ENCODE measurements at regions not wholly inside any gene's neighbourhood (a gene's known extent, or its start where the extent isn't known, plus 50 kb on each side); places are given as distances from the start of the nearest gene placed in this dataset.
"Not testable (repeated sequence)": the region's sequence is repeated elsewhere in the genome, so short reads cannot be mapped to it uniquely, and the experiment has no call there.

GRCh38 chr12:68537571-68537970 is 73.1 kb upstream of the RAP1B start:
- ChIA-PET CTCF (no interaction called here), POLR2A (ENCODE audit: low non-redundant PET) (no interaction called here)
- no peak for DNase-seq (ENCODE audit: low spot score)
- no peak for TF ChIP-seq CTCF (conservative IDR thresholded peaks at IDR 0.05; ENCODE audit: low read depth)
- H3K27ac ChIP-seq, result no peak overlapping the region

- CTCF ChIA-PET, result no interaction called here
- POLR2A ChIA-PET (ENCODE audit: low non-redundant PET), result no interaction called here
- H3K27ac ChIP-seq, result no peak overlapping the region
- no peak for DNase-seq (ENCODE audit: low spot score)
- TF ChIP-seq CTCF (conservative IDR thresholded peaks at IDR 0.05; ENCODE audit: low read depth), result no peak
Measured at GRCh38 chr12:68538726-68539614, 71.7 kb upstream of the RAP1B start.

GRCh38 chr12:68539615-68539952 is 71.1 kb upstream of the RAP1B start:
- CTCF ChIA-PET, result no interaction called here
- H3K27ac ChIP-seq, result no peak overlapping the region
- POLR2A ChIA-PET (ENCODE audit: low non-redundant PET), result no interaction called here
- TF ChIP-seq CTCF (conservative IDR thresholded peaks at IDR 0.05; ENCODE audit: low read depth), result no peak
- DNase-seq (ENCODE audit: low spot score), result no peak

GRCh38 chr12:68540768-68541167 is 69.9 kb upstream of the RAP1B start:
- POLR2A ChIA-PET (ENCODE audit: low non-redundant PET); H3K27ac ChIP-seq; DNase-seq (ENCODE audit: low spot score): not testable (repeated sequence)
- CTCF ChIA-PET, result interaction anchor here (0.7 kb wide), 1 partner anchor 21 kb away, joined by 3 read pairs; no protein-coding TSS in a partner anchor

GRCh38 chr12:68547318-68547717 is 63.4 kb upstream of the RAP1B start:
- POLR2A ChIA-PET (ENCODE audit: low non-redundant PET); CTCF ChIA-PET; DNase-seq (ENCODE audit: low spot score); H3K27ac ChIP-seq: not testable (repeated sequence)

GRCh38 chr12:68552605-68553195 is 58.0 kb upstream of the RAP1B start:
- POLR2A ChIA-PET (ENCODE audit: low non-redundant PET); DNase-seq (ENCODE audit: low spot score); H3K27ac ChIP-seq; CTCF ChIA-PET: not testable (repeated sequence)

- ChIA-PET POLR2A (ENCODE audit: low non-redundant PET) (no interaction called here), CTCF (interaction anchor here (0.6 kb wide), 1 partner anchor 146 kb away, joined by 3 read pairs; no protein-coding TSS in a partner anchor)
- H3K27ac ChIP-seq, result no peak overlapping the region
- peak; percentile 67 for DNase-seq (ENCODE audit: low spot score)
- no peak for TF ChIP-seq CTCF (conservative IDR thresholded peaks at IDR 0.05; ENCODE audit: low read depth)
Measured at GRCh38 chr12:68557011-68557730, 53.5 kb upstream of the RAP1B start.

GRCh38 chr12:68559246-68559645 is 51.5 kb upstream of the RAP1B start:
- no peak for TF ChIP-seq CTCF (conservative IDR thresholded peaks at IDR 0.05; ENCODE audit: low read depth)
- DNase-seq (ENCODE audit: low spot score), result peak; percentile 46
- no peak overlapping the region for H3K27ac ChIP-seq
- ChIA-PET CTCF (no interaction called here), POLR2A (ENCODE audit: low non-redundant PET) (no interaction called here)

All from RWPE1 (cell line).